ENCODE measurements at regions not wholly inside any gene's neighbourhood (a gene's known extent, or its start where the extent isn't known, plus 50 kb on each side); places are given as distances from the start of the nearest gene placed in this dataset.

- TF ChIP-seq CTCF (IDR thresholded peaks at IDR 0.05) (no peak), ZFX (IDR thresholded peaks at IDR 0.05; ENCODE audit: borderline replicate concordance) (no peak)
Measured at GRCh38 chr15:46848704-46849103, 868.6 kb upstream of the SEMA6D start.
